OCI-LY1 (cell line): ENCODE measurements at regions not wholly inside any gene's neighbourhood (a gene's known extent, or its start where the extent isn't known, plus 50 kb on each side); places are given as distances from the start of the nearest gene placed in this dataset.

Experiments used
- EZH2 ChIP-seq: fragments of 200-600 bp; sonication (generic), shearing (Covaris generic); IDR thresholded peaks from 2 replicates; pipeline ENCODE4 v1.8.0; 2017; ENCODE audit warnings: borderline replicate concordance, mixed run types, mild to moderate bottlenecking, antibody characterized with exemption, low read length, moderate library complexity, mixed read lengths
- TF ChIP-seq, protein P1 (sequence below): fragments of 200-600 bp; sonication (generic), shearing (Covaris generic); IDR thresholded peaks from 2 replicates; pipeline ENCODE4 v1.5.1; 2017; ENCODE audit warnings: mild to moderate bottlenecking, antibody characterized with exemption, low read length, moderate library complexity, mixed read lengths

DNA sequence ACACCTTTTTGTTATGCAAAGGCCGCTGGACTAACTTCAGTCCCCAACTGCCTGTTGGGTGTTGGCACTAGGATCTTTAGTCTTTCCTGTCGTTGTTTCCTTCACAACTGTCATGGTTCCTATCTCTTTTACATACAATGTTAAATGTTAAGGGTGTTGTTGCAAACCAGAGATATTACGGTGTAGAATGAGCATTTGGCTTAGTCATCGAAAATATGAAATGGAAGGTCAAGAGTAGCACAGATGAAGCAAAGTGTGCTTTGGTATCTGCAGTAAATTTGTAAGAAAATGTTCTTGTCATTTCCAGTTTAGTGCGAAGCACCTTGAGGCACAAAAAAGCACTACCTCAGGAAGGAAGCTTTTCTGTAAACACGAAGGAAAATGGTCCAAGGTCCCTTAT is 751.3 kb upstream of the LRFN5 start:
- TF ChIP-seq, protein P1, sequence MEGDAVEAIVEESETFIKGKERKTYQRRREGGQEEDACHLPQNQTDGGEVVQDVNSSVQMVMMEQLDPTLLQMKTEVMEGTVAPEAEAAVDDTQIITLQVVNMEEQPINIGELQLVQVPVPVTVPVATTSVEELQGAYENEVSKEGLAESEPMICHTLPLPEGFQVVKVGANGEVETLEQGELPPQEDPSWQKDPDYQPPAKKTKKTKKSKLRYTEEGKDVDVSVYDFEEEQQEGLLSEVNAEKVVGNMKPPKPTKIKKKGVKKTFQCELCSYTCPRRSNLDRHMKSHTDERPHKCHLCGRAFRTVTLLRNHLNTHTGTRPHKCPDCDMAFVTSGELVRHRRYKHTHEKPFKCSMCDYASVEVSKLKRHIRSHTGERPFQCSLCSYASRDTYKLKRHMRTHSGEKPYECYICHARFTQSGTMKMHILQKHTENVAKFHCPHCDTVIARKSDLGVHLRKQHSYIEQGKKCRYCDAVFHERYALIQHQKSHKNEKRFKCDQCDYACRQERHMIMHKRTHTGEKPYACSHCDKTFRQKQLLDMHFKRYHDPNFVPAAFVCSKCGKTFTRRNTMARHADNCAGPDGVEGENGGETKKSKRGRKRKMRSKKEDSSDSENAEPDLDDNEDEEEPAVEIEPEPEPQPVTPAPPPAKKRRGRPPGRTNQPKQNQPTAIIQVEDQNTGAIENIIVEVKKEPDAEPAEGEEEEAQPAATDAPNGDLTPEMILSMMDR = no peak
- TF ChIP-seq EZH2 = no peak
